ENCODE measurements at regions not wholly inside any gene's neighbourhood (a gene's known extent, or its start where the extent isn't known, plus 50 kb on each side); places are given as distances from the start of the nearest gene placed in this dataset.

GRCh38 chr2:14348247-14348646 lies 284.3 kb upstream of the LRATD1 start:
- TF ChIP-seq EZH2phosphoT487 (IDR thresholded peaks at IDR 0.05; ENCODE audit: insufficient read depth, low read depth) (no peak), EZH2 (IDR thresholded peaks at IDR 0.05; ENCODE audit: insufficient read depth, poor library complexity, severe bottlenecking) (no peak)
- H3K9me3 ChIP-seq (ENCODE audit: low read depth), result peaks cover 6% of the 10 kb centered on the region
- H3K36me3 ChIP-seq (ENCODE audit: low read depth), result no peaks in the 10 kb centered on the region
- no peak overlapping the region for H2AFZ ChIP-seq
- H3K79me2 ChIP-seq (ENCODE audit: insufficient read depth), result no peaks in the 10 kb centered on the region
- H3F3A ChIP-seq (ENCODE audit: insufficient read depth), result no peaks in the 10 kb centered on the region
- H3K9me2 ChIP-seq (ENCODE audit: insufficient read depth), result no peaks in the 10 kb centered on the region
- no peak overlapping the region for H3K27ac ChIP-seq
- H3K27me3 ChIP-seq (replicated peaks; ENCODE audit: insufficient read depth), result no peaks in the 10 kb centered on the region
- in situ Hi-C loops (cut with MboI), result no loop called here
- H3K4me2 ChIP-seq (ENCODE audit: unreplicated experiment), result no peak overlapping the region
- 17 to 18% methylated on average over 8 of the region's 8 CpGs for WGBS, 2 experiments (ENCODE audit: low coverage in 1 of 2, low lambda C conversion rate in 2 of 2, missing lambda C conversion rate in 2 of 2)
- DNase-seq, result peak; percentile 10
- H3K4me3 ChIP-seq, result no peak overlapping the region
- H3K4me1 ChIP-seq (ENCODE audit: insufficient read depth), result no peaks in the 10 kb centered on the region
- H4K20me1 ChIP-seq (ENCODE audit: insufficient read depth), result no peaks in the 10 kb centered on the region
- H3K9ac ChIP-seq, result no peak overlapping the region

- TF ChIP-seq EZH2 (IDR thresholded peaks at IDR 0.05; ENCODE audit: insufficient read depth, poor library complexity, severe bottlenecking) (no peak), EZH2phosphoT487 (IDR thresholded peaks at IDR 0.05; ENCODE audit: insufficient read depth, low read depth) (no peak)
- Histone ChIP-seq H3K27ac (no peak overlapping the region), H3F3A (ENCODE audit: insufficient read depth) (no peaks in the 10 kb centered on the region), H3K9ac (no peak overlapping the region), H3K9me3 (ENCODE audit: low read depth) (peaks cover 6% of the 10 kb centered on the region), H3K9me2 (ENCODE audit: insufficient read depth) (no peaks in the 10 kb centered on the region), H2AFZ (no peak overlapping the region), H3K79me2 (ENCODE audit: insufficient read depth) (no peaks in the 10 kb centered on the region), H3K4me1 (ENCODE audit: insufficient read depth) (no peaks in the 10 kb centered on the region), H3K27me3 (replicated peaks; ENCODE audit: insufficient read depth) (no peaks in the 10 kb centered on the region), H3K4me3 (no peak overlapping the region), H3K4me2 (ENCODE audit: unreplicated experiment) (no peak overlapping the region), H4K20me1 (ENCODE audit: insufficient read depth) (no peaks in the 10 kb centered on the region), H3K36me3 (ENCODE audit: low read depth) (no peaks in the 10 kb centered on the region)
- no peak for DNase-seq
- in situ Hi-C loops (cut with MboI), result no loop called here
These were observed 281.7 kb upstream of the LRATD1 start for GRCh38 chr2:14350856-14351255.

- in situ Hi-C loops (cut with MboI), result no loop called here
- Histone ChIP-seq H4K20me1 (ENCODE audit: insufficient read depth) (no peaks in the 10 kb centered on the region), H3K27me3 (replicated peaks; ENCODE audit: insufficient read depth) (no peaks in the 10 kb centered on the region), H3K4me2 (ENCODE audit: unreplicated experiment) (no peak overlapping the region), H2AFZ (no peak overlapping the region), H3K4me1 (ENCODE audit: insufficient read depth) (no peaks in the 10 kb centered on the region), H3K9ac (no peak overlapping the region), H3K9me3 (ENCODE audit: low read depth) (no peaks in the 10 kb centered on the region), H3K79me2 (ENCODE audit: insufficient read depth) (no peaks in the 10 kb centered on the region), H3K36me3 (ENCODE audit: low read depth) (no peaks in the 10 kb centered on the region), H3K9me2 (ENCODE audit: insufficient read depth) (no peaks in the 10 kb centered on the region), H3F3A (ENCODE audit: insufficient read depth) (no peaks in the 10 kb centered on the region), H3K4me3 (no peak overlapping the region), H3K27ac (no peak overlapping the region)
- no peak for DNase-seq
- no peak for TF ChIP-seq EZH2phosphoT487 (IDR thresholded peaks at IDR 0.05; ENCODE audit: insufficient read depth, low read depth)
- TF ChIP-seq EZH2 (IDR thresholded peaks at IDR 0.05; ENCODE audit: insufficient read depth, poor library complexity, severe bottlenecking), result no peak
These were observed 280.4 kb upstream of the LRATD1 start for GRCh38 chr2:14352067-14352466.

GRCh38 chr2:14354231-14354630 lies 278.3 kb upstream of the LRATD1 start:
- in situ Hi-C loops (cut with MboI), result no loop called here
- H3K4me1 ChIP-seq (ENCODE audit: insufficient read depth), result no peaks in the 10 kb centered on the region
- no peak for DNase-seq
- H3K36me3 ChIP-seq (ENCODE audit: low read depth), result no peaks in the 10 kb centered on the region
- 8 to 19% methylated on average over 3 of the region's 3 CpGs for WGBS, 2 experiments (ENCODE audit: low coverage in 1 of 2, low lambda C conversion rate in 2 of 2, missing lambda C conversion rate in 2 of 2)
- H3K27me3 ChIP-seq (replicated peaks; ENCODE audit: insufficient read depth), result no peaks in the 10 kb centered on the region
- H4K20me1 ChIP-seq (ENCODE audit: insufficient read depth), result no peaks in the 10 kb centered on the region
- no peak overlapping the region for H3K4me3 ChIP-seq
- TF ChIP-seq EZH2 (IDR thresholded peaks at IDR 0.05; ENCODE audit: insufficient read depth, poor library complexity, severe bottlenecking), result no peak
- no peak for TF ChIP-seq EZH2phosphoT487 (IDR thresholded peaks at IDR 0.05; ENCODE audit: insufficient read depth, low read depth)
- no peak overlapping the region for H3K4me2 ChIP-seq (ENCODE audit: unreplicated experiment)
- no peaks in the 10 kb centered on the region for H3K9me2 ChIP-seq (ENCODE audit: insufficient read depth)
- no peaks in the 10 kb centered on the region for H3K79me2 ChIP-seq (ENCODE audit: insufficient read depth)
- H3K9ac ChIP-seq, result no peak overlapping the region
- no peaks in the 10 kb centered on the region for H3F3A ChIP-seq (ENCODE audit: insufficient read depth)
- no peak overlapping the region for H3K27ac ChIP-seq
- H3K9me3 ChIP-seq (ENCODE audit: low read depth), result no peaks in the 10 kb centered on the region
- no peak overlapping the region for H2AFZ ChIP-seq

GRCh38 chr2:14355102-14355501 lies 277.4 kb upstream of the LRATD1 start:
- Histone ChIP-seq H3K9me3 (ENCODE audit: low read depth) (no peaks in the 10 kb centered on the region), H3K27me3 (replicated peaks; ENCODE audit: insufficient read depth) (no peaks in the 10 kb centered on the region), H3K27ac (no peak overlapping the region), H4K20me1 (ENCODE audit: insufficient read depth) (no peaks in the 10 kb centered on the region), H2AFZ (no peak overlapping the region), H3F3A (ENCODE audit: insufficient read depth) (no peaks in the 10 kb centered on the region), H3K9ac (no peak overlapping the region), H3K79me2 (ENCODE audit: insufficient read depth) (no peaks in the 10 kb centered on the region), H3K4me1 (ENCODE audit: insufficient read depth) (no peaks in the 10 kb centered on the region), H3K9me2 (ENCODE audit: insufficient read depth) (no peaks in the 10 kb centered on the region), H3K36me3 (ENCODE audit: low read depth) (no peaks in the 10 kb centered on the region), H3K4me3 (no peak overlapping the region), H3K4me2 (ENCODE audit: unreplicated experiment) (no peak overlapping the region)
- no peak for DNase-seq
- in situ Hi-C loops (cut with MboI), result no loop called here
- TF ChIP-seq EZH2 (IDR thresholded peaks at IDR 0.05; ENCODE audit: insufficient read depth, poor library complexity, severe bottlenecking), result no peak
- no peak for TF ChIP-seq EZH2phosphoT487 (IDR thresholded peaks at IDR 0.05; ENCODE audit: insufficient read depth, low read depth)
- 5 to 21% methylated on average over 2 of the region's 2 CpGs for WGBS, 2 experiments (ENCODE audit: low coverage in 1 of 2, low lambda C conversion rate in 2 of 2, missing lambda C conversion rate in 2 of 2)

All from GM23248 (cell line).